ENCODE measurements at regions not wholly inside any gene's neighbourhood (a gene's known extent, or its start where the extent isn't known, plus 50 kb on each side); places are given as distances from the start of the nearest gene placed in this dataset.
"Not testable (repeated sequence)": the region's sequence is repeated elsewhere in the genome, so short reads cannot be mapped to it uniquely, and the experiment has no call there.

DNA sequence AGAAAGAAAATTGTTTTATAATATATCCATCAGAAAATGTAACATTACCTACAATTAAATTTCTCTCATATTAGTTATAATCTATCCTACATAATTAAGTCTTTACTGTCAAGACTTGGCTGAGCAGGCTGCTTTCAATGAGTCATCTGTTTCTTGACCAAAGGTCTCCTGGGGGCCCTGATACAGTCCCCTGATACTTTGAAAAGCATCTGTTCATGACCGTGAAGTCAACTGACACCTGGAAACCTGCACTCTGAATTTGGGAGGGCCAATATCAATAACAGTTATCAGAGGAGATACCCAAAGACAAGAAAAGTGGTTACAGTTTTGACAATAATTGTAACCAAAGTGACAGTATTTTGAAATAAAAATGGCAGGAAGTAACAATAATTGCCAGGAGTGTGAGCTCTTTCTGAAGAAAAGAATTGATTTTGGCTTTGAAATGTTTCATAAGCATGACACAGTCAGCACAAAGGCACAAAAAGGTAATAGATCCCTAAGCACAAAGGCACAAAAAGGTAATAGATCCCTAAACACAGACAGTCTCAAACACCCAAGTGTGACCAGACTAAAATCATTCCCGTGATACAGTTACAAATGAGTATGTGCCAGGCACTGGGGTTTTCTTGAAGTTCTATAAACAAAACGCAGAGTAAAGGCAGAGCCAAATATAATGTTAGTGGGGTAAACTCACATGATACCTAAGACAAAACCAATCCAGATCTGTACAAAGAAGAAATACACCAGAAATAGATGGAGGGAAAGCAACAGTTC, 260.7 kb downstream of the PLOD2 start:
- no peak for DNase-seq

DNA sequence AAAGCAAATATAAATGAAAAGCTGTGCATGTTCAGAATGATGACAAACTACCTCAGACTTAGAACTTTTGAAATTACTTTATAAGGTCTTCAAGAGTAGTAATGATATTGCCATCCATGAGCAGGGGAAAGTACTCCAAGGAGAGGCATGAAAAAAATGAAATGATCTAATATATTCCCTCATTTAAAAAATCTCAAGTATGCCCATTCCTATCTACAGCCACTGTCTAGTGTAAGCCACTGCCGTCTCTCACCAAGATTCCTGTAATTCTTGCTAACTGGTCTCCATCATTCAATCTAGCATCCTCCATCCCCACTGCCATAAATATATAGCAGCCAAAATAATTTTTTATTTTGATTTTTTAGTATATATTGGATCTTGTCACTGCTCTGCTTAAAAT, 258.8 kb downstream of the PLOD2 start:
- no peak for DNase-seq

DNA sequence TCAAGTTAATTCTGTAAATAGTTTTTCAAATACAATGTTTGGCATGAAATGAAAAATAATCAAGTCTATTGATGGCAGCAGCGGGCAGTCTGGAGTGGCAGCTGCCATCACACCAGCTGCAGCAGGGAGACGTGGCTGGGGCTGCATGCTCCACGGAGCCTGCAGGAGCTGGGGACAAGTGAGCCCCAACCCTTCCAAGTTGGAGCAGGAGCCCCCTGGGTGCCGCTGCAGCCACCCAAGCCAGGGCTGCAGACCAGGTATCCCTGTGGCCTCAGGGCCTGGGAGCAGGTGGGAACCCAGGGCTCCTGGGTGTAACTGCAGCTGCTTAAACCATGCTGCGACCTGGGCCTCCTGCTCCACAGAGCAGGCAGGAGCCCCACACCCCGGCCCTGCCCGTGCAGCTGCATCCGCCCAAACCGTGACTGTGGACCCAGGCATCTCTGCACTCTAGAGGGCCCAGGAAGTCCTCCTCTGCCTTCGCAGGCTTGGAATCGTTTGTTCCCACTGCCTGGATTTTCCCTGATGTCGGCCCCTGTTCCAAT, 257.4 kb downstream of the PLOD2 start:
- DNase-seq, result no peak

DNA sequence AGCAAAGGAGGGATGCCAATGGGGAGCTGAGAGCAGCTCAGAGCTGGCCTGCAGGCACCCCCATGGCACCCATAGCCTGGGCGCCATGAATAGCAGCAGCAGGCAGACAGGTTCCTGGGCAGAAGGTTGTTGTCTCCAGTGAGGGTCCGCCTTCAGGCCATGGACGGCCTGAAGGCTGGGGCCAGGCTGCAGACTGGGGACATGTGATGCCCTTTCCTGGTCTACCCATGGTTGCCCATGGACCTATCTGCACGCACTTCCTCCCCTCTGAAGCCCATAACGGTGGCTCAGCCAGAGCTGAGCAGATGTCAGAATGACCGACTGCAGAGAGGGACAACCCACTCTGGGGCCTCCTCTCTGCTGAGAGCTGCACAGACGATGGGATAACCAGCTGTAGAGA, 256.8 kb downstream of the PLOD2 start:
- DNase-seq, result no peak

DNA sequence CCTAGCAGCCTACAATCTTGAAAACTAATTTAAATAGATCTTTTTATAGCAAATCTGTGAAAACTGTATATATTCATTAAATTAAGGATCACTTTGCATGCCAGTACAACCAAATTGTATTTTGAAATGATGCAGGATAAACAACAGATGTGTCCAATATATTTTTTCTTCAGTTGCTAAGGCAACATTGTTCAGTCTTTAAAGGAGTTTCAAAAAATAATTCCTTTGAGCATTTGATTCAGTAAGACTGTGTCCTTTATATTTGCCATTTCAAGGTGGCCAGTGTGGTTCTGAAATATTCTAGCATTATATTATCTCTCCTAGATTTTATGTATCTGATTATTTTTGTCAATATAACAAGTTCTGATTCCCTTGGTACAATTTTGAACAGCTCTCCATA, 254.7 kb downstream of the PLOD2 start:
- no peak for DNase-seq

DNA sequence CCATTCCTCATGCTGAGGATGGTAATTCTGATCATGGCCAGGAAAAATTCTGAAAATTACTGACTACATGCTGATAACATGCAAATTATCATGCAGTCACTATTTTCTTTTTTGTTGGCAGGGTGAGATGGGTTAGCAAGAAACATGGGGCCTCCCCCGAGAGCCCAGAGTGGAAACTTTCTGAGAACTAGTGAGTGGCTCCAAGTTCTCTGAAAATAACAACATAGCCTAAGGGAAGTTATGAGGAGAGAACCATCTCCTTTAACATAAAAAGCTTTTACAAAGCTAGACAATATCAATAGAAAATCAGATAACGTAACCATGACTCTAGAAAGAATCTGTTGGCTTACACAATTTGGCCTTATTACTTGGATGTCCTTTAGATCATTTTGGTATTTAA, 254.2 kb downstream of the PLOD2 start:
- DNase-seq, result no peak

DNA sequence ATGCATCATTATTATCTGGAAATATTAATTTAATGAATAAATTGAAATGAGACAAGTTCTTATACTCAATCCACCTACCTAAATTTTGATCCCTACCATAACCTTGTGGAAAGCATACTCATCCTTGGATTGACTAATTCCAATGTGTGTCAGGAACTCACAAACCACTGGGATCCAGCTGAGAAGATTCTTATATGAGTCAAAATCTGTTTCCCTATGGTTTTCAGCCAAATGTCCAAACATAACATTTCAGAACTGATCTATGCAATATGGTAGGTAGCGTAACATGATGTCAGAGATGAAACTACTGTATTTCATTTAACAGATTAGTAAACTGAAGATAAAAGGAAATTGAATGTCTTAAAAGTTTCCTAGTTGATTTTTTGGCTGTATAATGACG, 250.0 kb downstream of the PLOD2 start:
- no peak for DNase-seq

DNA sequence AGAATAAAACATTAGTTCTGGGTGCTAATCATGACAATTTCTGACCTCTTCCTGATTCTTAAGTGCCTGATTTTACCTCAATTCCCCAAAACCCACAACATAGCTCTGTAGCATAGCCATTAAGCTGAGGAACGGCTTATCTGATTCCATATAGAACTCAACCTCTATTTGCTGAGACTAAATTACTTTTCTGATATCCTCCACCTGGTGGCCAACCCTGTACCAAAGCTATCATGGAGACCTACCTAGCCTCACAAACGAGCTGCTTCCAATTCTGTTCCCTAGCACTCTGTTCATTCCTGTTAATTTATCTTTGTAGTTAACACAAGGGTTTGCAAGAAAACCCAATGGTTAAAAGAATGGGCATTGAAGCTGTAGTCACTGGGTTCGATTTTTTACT, 245.2 kb downstream of the PLOD2 start:
- DNase-seq, result no peak

DNA sequence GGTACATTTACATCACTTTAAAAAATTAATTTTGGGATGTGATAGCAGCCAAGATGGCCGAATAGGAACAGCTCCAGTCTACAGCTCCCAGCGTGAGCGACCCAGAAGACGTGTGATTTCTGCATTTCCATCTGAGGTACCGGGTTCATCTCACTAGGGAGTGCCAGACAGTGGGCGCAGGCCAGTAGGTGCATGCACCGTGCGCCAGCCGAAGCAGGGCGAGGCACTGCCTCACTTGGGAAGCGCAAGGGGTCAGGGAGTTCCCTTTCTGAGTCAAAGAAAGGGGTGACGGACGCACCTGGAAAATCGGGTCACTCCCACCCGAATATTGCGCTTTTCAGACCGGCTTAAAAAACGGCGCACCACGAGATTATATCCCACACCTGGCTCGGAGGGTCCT, 233.2 kb downstream of the PLOD2 start:
- not testable (repeated sequence) for DNase-seq

DNA sequence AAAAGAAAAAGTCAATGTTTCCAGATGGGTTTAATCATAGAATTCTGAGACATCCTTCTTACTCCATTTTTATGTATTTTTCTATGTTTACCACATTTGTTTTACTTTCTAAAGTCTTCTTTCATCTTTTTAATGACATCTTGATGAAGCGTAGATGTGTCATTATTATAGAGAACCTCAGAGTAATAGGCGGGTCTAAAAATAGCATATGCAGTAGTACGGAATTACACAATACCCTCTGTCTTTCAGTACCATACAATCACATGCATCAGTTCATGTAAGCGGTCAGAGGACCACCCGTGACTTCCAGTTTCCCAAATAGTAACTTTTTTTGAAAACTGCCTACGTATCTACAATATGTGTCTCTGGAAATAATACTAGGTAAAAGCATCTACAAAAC, 224.0 kb downstream of the PLOD2 start:
- DNase-seq, result no peak

DNA sequence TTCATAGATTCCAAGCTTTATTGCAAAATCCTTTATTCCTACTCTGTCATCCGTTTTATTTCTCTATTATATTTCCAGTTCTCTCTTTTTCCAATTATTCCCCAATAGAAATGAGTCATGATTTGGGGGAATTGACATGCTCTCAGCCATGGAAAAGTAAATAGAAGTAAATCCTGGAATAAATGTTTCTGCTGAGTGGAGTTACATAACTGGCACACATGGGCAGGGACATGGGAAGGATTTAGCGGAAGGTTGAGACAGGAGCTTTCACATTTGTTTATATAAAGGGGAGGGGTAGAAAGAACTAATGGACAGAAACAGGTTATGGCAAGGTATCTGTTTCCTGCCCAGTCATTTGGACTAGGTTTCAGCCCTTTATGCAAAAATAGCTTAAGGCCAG, 221.6 kb downstream of the PLOD2 start:
- DNase-seq, result no peak

DNA sequence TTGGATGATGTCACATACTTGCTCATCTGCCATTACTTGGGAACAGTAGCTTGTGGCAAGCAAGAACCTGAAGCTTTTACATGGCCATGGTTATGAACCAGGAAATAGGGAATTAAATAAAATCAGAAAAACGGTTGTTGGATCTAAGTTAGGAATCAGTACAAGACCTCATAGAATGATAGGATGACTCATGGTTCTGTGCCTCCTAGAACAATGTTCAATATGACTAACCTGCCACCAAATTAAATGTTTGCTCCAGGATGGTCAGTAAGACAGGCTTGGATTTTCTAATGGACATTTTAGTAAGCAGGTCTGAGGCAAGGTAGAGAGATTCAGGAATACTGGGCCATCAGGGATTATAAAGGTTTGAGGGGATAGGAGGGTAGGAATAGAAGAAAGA, 218.9 kb downstream of the PLOD2 start:
- DNase-seq, result no peak

DNA sequence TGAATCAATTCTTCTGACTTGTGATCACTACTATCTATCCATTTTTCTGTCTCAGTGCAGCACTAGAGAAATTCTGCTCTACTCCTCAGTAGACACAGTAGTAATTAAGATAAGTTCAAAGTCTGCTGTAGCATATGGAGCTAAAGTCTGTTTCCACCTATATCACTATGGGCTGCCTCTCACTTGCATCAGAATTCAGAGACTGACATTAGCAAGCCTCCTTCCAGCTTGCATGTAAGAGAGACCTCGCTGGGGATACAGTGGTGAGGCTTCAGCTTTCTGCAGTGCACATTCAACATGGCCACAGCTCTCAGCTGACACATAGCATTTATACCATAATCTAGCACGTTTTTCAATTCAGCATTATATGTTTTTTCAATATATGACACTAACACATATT, 217.0 kb downstream of the PLOD2 start:
- no peak for DNase-seq

DNA sequence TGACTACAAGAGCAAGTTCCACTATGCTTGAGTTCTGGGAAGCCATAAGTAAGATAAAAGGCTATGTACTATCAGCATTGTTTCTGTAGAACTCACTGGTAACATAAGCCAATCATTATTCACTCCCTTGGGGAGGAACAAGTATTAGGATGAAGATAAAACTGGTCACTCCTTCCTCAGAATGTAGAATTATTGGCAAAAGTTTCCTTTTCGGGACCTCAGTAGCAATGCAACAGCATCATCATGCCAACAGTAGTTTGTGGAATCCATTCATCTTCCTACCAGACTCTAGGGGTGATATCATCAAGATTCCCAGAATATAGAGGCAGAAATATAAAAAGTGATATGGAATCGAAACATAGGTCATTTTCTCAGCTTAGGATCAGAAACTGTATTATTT, 209.5 kb downstream of the PLOD2 start:
- no peak for DNase-seq

DNA sequence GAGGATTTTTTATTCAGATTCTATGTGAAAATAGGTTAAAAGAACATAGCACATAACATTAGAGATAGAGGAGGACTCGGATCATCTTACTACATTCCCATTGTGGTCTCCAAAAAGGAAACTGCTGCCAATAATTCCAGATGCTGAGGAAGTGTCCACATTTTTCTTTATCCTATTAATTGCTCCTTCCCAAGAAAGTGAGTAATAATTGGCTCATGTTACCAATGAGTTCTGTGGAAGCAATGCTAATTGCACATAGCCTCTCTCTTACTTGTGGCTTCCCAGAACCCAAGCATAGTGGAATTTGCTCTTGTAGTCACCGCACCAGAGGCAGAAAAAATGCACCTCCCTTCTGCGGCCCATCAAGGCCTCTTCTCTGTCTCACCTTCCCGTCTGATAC, 208.4 kb downstream of the PLOD2 start:
- DNase-seq, result no peak

DNA sequence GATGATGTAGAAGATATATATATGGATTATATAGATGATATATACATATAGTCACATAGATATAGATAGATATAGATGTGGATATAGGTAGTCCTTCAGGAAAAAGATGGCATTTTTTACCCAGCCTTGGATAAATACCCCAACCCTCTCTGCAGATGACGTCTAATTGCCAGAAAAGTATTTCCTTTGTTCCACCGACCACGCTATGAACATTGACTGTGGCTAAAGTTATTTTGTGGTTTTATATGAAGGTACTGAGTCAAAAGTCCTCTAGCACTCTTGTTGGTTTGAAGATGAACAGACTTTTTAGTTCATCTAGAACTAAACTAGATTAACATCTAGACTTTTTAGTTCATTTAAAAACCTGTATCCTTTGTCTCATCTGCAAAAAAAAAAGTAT, 207.7 kb downstream of the PLOD2 start:
- DNase-seq, result no peak

DNA sequence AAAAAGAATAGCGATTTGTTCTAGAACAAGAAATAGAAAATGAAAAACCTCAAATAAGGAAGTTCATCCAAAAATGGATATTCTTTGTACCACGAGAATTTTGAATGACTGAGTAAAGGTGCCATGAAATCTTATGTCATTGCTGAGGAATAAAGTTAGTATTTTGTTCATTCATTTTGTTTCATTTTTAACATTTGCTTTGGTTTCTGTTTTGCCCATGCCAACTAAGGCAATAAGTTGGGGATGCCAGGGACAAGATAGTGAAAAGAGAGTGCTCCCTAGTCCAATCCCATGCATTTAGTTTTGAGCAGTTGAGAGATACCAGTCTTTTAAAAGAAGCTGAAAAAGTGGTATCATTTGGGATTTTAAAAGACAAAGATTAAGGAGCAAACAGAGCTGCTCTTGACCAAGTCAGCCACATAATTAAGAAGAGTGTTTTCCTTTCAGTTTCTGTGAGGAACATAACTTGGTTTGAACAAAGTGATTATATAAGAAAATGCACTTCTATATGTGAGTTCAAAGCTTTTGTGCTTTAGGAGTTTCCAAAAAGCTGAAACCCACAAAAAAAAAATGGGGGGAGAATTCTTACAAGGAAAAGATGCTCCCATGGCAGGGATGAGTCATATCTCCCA, 201.4 kb downstream of the PLOD2 start:
- DNase-seq, result no peak

DNA sequence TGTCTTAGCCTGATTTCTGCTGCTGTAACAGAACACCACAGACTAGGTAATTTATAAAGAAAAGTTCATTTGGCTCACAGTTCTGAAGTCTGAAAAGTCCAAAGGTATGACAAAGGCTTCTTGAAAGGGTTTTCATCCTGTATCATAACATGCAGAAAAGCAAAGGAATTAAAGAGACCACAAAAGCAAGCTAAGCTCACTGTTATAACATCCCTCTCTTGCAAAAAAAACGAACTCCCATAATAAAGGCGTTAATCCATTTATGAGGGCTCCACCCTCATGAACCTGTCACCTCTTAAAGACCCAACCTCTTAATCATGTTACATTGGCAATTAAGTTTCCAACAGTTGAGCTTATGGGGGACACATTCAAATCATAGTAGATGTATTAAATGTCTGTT, 197.9 kb downstream of the PLOD2 start:
- DNase-seq, result no peak

DNA sequence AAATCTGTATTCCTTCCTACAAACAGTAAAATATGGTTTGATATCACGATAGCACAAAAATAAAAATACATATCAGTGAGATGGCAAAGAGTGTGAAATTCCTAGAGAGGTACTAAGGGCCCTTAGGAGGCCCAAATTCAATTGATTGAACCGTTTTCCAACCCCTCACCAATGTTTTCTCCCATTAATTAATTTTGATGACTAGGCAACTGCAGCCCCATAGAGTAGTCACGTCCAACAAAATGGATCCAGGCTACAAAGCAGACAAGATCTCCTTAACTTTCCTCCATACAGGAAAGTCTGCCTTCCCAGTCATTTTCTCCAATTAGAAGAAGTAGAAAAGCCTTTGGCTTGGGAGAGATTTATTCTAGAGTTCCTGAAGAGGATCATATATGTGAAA, 193.9 kb downstream of the PLOD2 start:
- DNase-seq, result no peak

DNA sequence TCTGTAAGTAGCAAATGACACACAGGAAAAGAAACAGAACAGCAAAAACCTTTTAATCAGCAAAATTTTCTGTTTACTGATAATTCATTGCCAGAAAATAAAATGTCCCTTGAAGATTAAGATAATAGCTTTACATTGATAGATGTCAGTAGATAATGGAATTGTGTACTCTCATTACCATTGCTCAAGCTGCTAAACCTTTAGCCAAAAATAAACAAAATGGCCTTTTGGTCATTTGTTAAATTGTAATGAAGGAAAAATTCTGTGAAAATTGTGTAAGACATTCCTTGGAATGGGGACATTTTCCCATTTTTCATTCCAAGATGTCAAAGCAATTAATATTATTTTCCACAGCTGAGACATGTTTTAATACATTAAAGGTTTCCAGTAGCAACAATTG, 189.8 kb downstream of the PLOD2 start:
- DNase-seq, result no peak

DNA sequence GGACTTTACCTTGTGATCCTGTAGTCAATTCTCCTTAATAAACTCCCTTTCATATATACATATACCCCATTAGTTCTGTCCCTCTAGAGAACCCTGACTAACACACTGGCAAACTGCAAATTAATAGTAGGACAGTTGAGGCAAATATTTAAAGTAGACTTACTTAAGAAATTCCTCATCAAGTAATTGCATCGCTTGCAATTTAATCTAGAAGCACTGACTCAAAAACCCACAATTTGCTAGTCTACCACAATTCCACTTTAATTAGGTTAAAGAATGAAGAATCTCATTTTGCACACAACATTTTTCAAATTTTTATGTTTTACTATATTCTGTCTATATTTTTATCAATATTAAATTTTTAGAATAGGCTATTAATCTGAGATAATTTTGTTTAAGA, 188.1 kb downstream of the PLOD2 start:
- no peak for DNase-seq

DNA sequence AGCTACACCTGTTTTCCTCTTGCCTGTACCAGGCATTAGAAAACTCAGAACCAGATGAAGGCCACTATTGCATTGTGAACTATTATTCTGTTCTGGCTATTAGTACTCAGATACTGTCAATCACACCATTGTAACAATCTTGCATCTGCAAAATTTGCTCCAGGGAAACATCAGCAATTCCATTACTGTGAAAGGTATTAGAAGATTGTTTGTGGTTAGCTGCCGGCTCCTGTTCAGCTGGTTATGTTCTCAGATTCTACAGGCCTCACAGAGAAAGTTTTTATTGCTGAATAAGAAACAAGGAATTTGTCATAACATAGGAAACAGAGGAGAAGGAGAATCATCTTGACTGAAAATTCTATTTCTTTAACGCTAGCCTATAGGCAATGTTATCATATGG, 179.9 kb downstream of the PLOD2 start:
- DNase-seq, result no peak

DNA sequence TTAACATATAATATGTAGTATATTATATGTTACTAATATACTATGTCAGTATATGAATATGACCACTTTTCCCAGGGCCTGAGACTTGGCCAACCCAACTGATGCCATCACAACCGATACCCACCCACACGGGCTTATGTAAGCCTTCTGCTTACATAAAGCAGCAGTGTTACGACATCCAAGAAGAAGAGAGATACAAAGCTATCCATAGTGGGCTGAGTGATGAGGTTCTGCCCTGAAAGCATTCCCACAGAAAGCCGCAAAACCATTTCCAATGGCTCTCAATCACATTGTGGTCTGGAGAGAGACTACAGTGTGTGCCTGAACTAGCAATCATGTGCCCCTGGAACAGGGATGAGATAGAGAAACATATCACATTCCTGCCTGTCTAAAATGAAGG, 177.9 kb downstream of the PLOD2 start:
- no peak for DNase-seq
